ENCODE measurements at regions not wholly inside any gene's neighbourhood (a gene's known extent, or its start where the extent isn't known, plus 50 kb on each side); places are given as distances from the start of the nearest gene placed in this dataset.

DNA sequence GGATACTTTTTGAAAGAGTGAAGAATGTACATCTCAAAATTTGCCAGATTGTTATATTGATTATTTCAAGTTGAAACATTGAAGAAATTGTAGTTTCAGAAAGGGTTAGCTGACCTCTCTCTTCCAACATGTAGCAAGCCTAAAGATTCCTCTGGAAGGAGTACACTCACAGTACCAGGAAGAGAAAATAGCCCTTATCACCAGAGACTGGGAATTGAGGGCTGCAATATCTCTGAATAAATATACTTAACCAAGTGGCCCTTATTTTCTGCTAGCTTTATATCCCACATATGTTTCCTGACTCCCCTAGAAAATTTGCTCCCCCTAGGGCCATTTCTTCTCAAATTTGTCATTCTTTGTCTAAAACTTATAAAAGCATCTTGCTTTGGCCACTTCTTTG lies 332.2 kb downstream of the GASK1B start:
- no peak for DNase-seq

- no peak for DNase-seq
Measured at GRCh38 chr4:157840034-157840433, 332.8 kb downstream of the GASK1B start.

DNA sequence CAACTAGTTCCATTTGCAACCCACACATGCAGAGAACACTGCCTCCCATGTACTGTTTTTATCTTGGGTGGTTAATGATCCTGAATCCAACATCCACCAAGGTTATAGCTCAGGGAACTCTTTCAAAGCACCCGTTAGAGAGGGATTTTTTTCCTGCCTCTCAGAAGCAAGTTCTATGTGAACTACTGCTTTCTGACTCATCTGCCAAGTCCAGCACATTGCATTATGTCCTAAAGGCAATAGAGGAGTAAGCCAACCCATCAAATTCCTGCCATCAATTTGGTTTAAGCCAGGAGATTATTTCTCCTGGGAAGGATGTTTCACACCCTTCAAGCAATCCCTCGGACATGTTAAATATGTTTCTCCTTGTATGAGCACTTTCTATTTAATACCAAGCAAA lies 334.5 kb downstream of the GASK1B start:
- DNase-seq, result no peak

GRCh38 chr4:157837071-157837703 lies 335.6 kb downstream of the GASK1B start:
- DNase-seq, result no peak

- DNase-seq, result no peak
Measured at GRCh38 chr4:157832596-157832995, 340.2 kb downstream of the GASK1B start.

DNA sequence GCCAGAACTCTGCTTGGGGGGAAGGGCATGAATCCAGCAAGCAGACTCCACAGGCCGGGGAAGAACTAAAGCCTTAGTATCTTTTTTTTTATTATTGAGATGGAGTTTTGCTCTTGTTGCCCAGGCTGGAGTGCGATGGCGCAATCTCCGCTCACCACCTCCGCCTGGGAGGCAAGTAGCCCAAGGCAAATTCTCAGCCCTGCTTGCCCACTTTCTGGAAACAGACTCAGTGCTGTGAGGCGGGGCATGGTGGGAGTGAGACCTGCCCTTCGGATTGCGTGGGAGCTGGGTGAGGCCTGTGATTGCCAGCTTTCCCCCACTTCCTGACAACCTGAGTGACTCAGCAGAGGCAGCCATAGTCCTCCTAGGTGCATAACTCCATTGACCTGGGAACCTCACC lies 348.8 kb downstream of the GASK1B start:
- DNase-seq, result no peak

- no peak for DNase-seq
Measured at GRCh38 chr4:157821814-157822213, 351.0 kb downstream of the GASK1B start.

- no peak for DNase-seq
Measured at GRCh38 chr4:157819693-157820464, 352.9 kb downstream of the GASK1B start.

DNA sequence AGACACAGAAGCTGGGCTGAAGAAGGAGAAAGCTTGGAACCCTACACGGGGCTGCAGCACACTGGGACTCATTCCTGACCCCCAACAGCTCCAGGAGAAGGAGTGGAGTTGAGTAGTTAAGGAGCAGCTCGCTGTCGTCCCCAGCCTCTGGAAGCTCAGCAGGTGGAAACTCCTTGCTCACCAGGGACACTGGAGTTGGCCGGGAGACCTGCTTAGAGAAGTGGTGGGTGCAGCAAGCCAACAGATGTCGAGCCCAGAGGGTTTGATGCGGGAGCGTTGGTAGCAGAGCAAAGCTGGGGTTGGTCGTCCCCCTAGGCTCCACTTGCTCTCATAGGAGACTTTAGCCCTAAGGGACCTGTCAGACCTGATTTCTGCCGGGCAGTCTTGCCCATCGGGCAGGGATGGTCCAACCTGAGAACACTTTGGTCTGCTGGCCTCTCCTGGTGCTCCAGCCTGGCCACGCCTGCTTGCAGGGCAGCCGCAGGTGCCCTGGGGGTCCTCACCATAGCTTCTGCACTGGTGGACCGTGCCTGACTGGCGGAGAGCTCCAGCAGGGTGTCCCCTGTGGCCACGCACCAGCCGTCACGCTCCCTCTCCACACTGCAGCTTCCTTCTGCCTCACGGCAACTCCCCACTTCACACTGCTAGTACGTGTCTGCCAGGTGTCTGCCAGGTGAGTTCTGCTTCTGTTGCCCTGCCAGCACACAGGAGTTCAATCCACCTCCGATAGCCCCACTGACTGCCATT lies 353.7 kb downstream of the GASK1B start:
- DNase-seq, result no peak

DNA sequence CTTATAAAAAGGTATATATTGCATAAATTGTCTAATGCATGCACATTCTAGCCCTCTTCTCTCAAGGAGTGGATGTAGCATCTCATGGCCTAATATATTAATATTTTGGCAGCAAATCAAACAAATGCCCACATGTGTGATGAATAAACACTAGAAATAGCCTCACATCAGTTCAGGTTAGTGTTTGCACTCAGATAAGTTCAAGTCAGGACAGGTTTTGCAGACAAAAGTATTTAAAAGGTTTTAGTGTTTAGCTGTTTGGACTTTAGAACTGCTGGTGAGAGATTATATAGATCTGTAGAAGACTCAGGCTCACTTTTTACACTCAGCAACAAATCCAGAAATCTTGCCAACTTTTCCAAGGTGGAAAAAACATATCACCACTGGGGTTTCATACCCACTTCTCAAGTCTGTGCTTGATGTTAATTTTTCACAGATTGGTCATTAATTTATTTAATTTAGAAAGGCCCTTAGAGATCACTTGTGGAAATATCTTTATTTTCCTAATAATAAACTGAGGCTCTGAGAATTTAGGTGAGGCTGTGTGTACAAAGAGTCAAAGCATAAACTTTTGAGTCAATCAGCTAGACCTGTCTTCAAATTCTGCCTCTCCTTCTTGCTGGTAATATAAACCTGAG lies 362.6 kb downstream of the GASK1B start:
- no peak for DNase-seq

DNA sequence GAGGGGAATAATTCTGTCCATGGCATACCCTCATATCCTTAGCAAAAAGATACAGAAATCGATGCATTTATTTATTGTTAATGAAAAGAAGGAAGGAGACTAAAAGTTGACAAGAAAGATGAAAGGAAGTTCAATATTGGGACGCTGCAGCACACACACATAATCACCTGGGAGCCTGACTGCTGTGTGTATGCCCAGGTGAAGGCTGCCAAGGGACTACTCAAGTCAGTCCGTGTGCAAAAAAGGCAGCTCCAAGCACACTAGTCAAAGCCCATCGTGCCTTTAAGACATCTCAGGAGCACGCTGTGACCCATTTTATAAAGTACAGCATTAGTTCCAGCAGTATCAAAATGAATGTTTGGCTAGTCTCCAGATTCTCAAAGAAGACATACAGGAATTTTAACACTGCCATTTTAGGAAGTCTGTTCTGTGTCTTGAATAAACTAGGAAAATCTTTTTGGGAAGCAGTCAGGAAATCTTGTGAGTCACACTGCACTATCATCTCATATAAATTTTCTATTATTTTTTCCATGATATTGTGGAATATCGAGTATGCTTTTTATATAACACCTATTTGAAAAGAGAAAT lies 363.9 kb downstream of the GASK1B start:
- no peak for DNase-seq

GRCh38 chr4:157806184-157806583 lies 366.6 kb downstream of the GASK1B start:
- DNase-seq, result no peak

GRCh38 chr4:157804986-157805385 lies 367.8 kb downstream of the GASK1B start:
- no peak for DNase-seq

DNA sequence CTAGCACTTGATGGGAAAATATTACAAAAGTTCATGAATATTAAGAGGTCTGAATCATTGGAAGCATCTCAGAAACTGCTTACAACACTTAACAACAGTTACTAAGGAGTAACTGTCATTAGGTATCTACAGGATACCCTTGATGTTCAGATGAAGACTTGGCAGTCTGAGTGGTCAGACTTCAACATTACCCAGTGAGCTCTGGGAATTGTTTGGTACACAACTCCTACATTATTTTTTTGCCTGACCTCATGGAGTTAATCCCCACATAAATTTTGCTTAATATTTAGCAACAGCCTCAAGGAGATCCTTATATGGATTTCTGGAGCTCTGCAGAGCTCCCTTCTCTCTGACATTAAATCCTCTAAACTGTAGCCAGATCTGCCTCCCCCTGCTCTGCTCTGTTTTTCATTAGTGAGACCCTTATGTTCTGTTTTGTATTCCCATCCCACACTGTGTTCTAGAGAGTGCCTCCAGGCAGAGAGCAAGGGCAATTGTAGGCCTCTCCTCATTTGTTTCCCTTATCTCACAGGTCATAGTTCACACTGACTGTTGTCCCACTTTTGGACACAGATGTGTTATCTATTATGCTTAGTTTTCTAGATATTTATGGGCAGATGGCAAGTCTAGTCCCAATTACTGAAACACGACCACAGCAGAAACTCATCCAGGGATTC lies 368.8 kb downstream of the GASK1B start:
- no peak for DNase-seq

- no peak for DNase-seq
Measured at GRCh38 chr4:157803421-157803820, 369.4 kb downstream of the GASK1B start.

- DNase-seq, result no peak
Measured at GRCh38 chr4:157795495-157795894, 377.3 kb downstream of the GASK1B start.

DNA sequence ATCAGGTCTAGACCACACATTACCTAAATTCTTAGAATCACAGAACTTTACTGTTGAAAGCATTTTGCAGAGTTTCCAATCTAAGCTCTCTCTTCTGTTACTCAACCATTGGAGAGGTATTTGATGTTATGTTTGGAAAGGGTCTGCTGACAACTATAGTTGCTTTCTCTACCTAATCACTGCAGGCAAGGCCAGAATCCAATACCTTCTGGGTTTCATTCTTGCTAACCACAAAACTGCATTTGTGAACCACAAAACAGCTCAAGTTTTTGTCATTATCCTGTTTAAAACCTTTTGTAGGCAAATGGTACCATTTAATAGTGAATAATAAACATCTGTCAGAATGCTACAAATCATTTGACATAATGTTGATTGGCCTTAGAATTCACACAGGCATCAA lies 380.1 kb downstream of the GASK1B start:
- DNase-seq, result no peak

DNA sequence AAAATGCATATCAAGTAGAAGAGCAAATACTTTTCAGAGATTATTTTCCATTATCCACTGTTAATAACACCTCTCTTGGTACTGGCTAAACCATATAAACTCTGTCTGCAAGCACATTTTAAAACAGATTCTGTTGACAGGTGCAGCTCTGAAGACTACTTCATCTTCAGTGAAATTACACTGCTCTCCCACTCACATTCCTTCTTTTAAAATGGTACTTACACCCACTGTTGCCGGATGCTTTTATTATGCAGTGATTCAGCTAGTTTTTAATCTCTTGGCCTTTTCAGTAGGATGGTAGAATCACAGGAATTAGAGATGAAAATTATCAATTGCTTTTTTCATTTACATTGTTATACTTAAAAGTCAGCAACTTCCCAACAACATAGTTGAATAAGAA lies 381.6 kb downstream of the GASK1B start:
- no peak for DNase-seq

GRCh38 chr4:157787618-157788017 lies 385.2 kb downstream of the GASK1B start:
- no peak for DNase-seq

- DNase-seq, result no peak
Measured at GRCh38 chr4:157781361-157781760, 391.5 kb downstream of the GASK1B start.

DNA sequence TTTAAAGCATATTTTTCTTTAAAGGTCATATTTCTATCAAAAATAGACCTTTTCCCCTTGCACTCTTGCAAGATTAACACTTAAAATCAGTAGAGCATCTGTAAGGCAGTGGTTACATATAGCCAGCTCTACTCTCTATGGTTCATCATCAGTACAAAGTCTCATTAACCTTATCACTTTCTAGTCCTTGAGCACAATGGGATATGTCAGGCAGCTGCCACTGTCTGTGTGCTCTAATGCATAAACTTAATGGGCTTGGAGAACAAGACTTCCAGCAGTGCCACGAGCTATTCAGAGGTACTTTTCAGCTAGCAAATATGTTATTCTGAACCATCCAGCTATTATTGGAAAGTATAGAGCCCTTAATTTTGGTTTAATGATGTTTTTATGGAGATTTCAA lies 393.7 kb downstream of the GASK1B start:
- DNase-seq, result no peak

GRCh38 chr4:157776930-157777528 lies 395.8 kb downstream of the GASK1B start:
- DNase-seq, result no peak

All from stimulated activated naive CD4-positive, alpha-beta T cell treated with Interleukin-2 at 50 U/mL for 16 hours (primary cell).